Breast epithelium (tissue), 3 donors: ENCODE measurements at regions not wholly inside any gene's neighbourhood (a gene's known extent, or its start where the extent isn't known, plus 50 kb on each side); places are given as distances from the start of the nearest gene placed in this dataset.

Experiments
- CTCF ChIP-seq, 3 donors: fragments of 450-650 bp; IDR thresholded peaks; one replicate each; pipeline ENCODE4 v1.5.1; 2016 to 2017; ENCODE audit warnings: antibody characterized with exemption in 3 of 3, mild to moderate bottlenecking in 3 of 3, moderate library complexity in 3 of 3
- POLR2AphosphoS5 ChIP-seq, 3 donors: sonication (generic); formaldehyde crosslinking; IDR thresholded peaks; one replicate each; pipeline ENCODE4 v1.6.1; 2017; ENCODE audit warnings: antibody characterized with exemption in 3 of 3

GRCh38 chr6:139909992-139910391 is 535.5 kb upstream of the CITED2 start:
- TF ChIP-seq CTCF (IDR thresholded peaks at IDR 0.05): no peak
- no peak for TF ChIP-seq POLR2AphosphoS5 (IDR thresholded peaks at IDR 0.05)
